ENCODE measurements at regions not wholly inside any gene's neighbourhood (a gene's known extent, or its start where the extent isn't known, plus 50 kb on each side); places are given as distances from the start of the nearest gene placed in this dataset.
"Not testable (repeated sequence)": the region's sequence is repeated elsewhere in the genome, so short reads cannot be mapped to it uniquely, and the experiment has no call there.

DNA sequence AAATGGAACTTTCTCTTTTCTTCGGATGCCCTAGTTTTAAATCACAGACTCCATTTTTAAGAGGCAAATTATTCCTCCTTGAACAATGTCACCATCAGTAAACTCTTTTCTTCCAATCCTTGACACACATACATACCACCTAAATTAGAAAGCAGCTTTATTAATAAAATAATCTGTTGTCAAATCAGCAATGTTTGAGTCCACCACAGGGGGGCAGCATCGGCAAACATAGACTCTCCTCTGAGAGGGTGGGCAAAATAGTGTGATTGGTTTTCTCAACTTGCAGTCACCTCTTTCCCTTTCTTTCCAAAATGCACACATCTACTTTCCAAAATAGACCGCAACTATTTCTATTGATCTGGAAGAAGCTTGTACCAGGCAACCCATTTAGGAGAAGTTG, 438.4 kb upstream of the OR4E1 start:
- peaks cover 7% of the 10 kb centered on the region for H3K27me3 Mint-ChIP-seq
- no peaks in the 10 kb centered on the region for H3K36me3 Mint-ChIP-seq (ENCODE audit: insufficient read depth)
- ATAC-seq (replicated peaks; ENCODE audit: extremely low read depth, poor library complexity, severe bottlenecking): no peak
- H3K27ac Mint-ChIP-seq (ENCODE audit: low read depth): no peak overlapping the region
- no peaks in the 10 kb centered on the region for H3K4me1 Mint-ChIP-seq
- H3K9me3 Mint-ChIP-seq: no peaks in the 10 kb centered on the region
- H3K4me3 Mint-ChIP-seq: peak overlapping the region; percentile 62
- peak in 1 of 2 donors; percentile 38 for DNase-seq (ENCODE audit: low spot score in 2 of 2)

DNA sequence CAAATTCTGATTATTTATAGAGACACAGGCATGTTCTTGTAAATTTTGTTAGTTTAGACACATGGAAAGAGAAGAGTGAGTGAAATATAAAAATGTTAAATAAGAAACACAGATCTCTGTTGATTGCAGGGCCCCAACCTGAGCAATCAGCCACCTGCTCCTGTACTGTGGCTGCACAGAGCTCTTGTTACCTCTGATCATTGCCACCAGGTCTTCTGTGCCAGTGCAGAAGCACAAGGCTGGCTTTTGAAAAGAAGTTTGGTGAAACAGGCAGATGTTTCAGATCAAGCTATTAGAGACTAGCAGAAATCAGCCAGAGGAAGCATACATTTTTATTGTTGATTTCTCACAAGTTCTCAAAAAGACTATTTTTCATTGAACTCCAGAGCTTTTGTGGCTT, 434.1 kb upstream of the OR4E1 start:
- no peak for ATAC-seq (replicated peaks; ENCODE audit: extremely low read depth, poor library complexity, severe bottlenecking)
- H3K27me3 Mint-ChIP-seq: peaks cover 7% of the 10 kb centered on the region
- H3K4me3 Mint-ChIP-seq: no peak overlapping the region
- H3K4me1 Mint-ChIP-seq: no peaks in the 10 kb centered on the region
- no peaks in the 10 kb centered on the region for H3K36me3 Mint-ChIP-seq (ENCODE audit: insufficient read depth)
- H3K27ac Mint-ChIP-seq (ENCODE audit: low read depth): no peak overlapping the region
- H3K9me3 Mint-ChIP-seq: no peaks in the 10 kb centered on the region
- no peak for DNase-seq (ENCODE audit: low spot score in 2 of 2)

- ATAC-seq (replicated peaks; ENCODE audit: extremely low read depth, poor library complexity, severe bottlenecking) (no peak), DNase-seq (ENCODE audit: low spot score in 2 of 2) (no peak)
- Mint-ChIP-seq H3K27me3 (peaks cover under 1% of the 10 kb centered on the region), H3K36me3 (ENCODE audit: insufficient read depth) (no peaks in the 10 kb centered on the region), H3K4me1 (no peaks in the 10 kb centered on the region), H3K9me3 (no peaks in the 10 kb centered on the region), H3K27ac (ENCODE audit: low read depth) (peak overlapping the region; percentile 41), H3K4me3 (no peak overlapping the region)
Measured at GRCh38 chr14:22106700-22107697, 433.4 kb upstream of the OR4E1 start.

GRCh38 chr14:22105624-22106006, 432.0 kb upstream of the OR4E1 start:
- no peaks in the 10 kb centered on the region for H3K4me1 Mint-ChIP-seq
- H3K36me3 Mint-ChIP-seq (ENCODE audit: insufficient read depth): no peaks in the 10 kb centered on the region
- no peak for ATAC-seq (replicated peaks; ENCODE audit: extremely low read depth, poor library complexity, severe bottlenecking)
- H3K27me3 Mint-ChIP-seq: no peaks in the 10 kb centered on the region
- no peak overlapping the region for H3K27ac Mint-ChIP-seq (ENCODE audit: low read depth)
- H3K4me3 Mint-ChIP-seq: peak overlapping the region; percentile 40
- no peaks in the 10 kb centered on the region for H3K9me3 Mint-ChIP-seq
- no peak for DNase-seq (ENCODE audit: low spot score in 2 of 2)

DNA sequence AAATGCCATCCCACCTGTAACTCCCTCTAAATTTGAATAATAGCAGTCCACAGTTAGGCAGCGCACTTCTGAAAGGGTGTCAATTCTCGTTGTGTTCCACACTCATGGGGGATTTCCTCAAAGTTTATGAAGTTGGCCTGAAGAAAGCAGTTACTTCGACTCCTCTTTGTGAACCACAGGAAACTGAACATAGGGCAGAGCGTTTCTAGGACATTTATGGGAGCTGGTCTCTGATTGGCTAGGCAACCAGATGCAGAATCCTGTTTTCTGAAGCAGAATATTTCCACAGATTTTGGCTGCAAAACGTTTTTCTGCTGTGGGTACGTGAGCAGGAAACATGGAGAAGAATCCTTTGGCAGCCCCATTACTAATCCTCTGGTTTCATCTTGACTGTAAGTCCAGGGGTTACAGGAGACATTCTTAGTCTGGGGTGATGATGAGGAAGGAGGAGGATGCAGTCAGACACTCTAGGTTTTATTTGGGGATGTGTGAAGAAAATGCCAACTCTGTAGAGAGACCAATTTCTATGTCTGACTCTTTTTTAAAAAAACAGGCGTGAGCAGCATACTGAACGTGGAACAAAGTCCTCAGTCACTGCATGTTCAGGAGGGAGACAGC, 431.5 kb upstream of the OR4E1 start:
- Mint-ChIP-seq H3K9me3 (no peaks in the 10 kb centered on the region), H3K27me3 (no peaks in the 10 kb centered on the region), H3K4me3 (peak overlapping the region; percentile 40), H3K36me3 (ENCODE audit: insufficient read depth) (no peaks in the 10 kb centered on the region), H3K4me1 (no peaks in the 10 kb centered on the region), H3K27ac (ENCODE audit: low read depth) (no peak overlapping the region)
- DNase-seq (ENCODE audit: low spot score in 2 of 2) (no peak), ATAC-seq (replicated peaks; ENCODE audit: extremely low read depth, poor library complexity, severe bottlenecking) (no peak)

GRCh38 chr14:22100764-22101120, 427.1 kb upstream of the OR4E1 start:
- not testable (repeated sequence) for ATAC-seq (replicated peaks; ENCODE audit: extremely low read depth, poor library complexity, severe bottlenecking); H3K9me3 Mint-ChIP-seq; DNase-seq (ENCODE audit: low spot score in 2 of 2); H3K36me3 Mint-ChIP-seq (ENCODE audit: insufficient read depth); H3K4me3 Mint-ChIP-seq; H3K27ac Mint-ChIP-seq (ENCODE audit: low read depth); H3K4me1 Mint-ChIP-seq; H3K27me3 Mint-ChIP-seq

DNA sequence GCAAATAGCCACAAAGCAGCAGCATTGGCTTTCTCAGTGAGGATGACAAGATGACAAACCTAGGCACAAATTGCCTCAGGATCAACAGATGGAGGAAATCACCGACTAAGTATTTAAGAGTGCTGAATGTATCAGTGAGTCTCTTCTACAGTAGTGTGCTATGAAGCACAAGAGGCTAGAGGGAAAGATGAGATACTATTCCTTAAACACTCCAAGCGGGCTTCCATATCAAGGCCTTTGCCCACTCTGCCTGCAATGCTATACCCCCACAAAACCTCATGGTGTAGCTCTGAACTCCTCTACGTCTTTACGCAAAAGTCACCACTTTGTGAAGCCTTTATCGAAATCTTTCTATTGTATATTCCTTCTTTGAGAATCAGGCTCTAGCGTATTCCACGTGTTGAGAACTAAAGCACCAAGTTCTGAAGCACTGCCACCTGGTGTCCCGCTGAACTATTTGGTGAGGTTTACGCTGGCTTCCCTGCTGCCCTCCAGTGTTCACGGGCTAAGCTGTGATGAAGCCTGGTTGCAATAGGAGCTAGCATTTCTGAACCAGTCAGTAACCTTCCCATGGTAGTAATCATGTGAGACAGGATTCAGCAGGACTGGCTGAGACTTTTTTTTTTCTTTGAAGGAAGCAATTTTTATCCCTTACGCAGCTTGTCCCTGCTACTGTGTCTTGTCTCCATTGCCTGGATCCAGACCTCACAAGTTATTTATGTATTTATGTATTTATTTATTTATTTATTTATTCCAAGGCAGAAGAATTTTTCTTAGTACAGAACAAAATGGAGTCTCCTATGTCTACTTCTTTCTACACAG, 426.5 kb upstream of the OR4E1 start:
- Mint-ChIP-seq H3K4me3 (no peak overlapping the region), H3K4me1 (peaks cover 6% of the 10 kb centered on the region)

DNA sequence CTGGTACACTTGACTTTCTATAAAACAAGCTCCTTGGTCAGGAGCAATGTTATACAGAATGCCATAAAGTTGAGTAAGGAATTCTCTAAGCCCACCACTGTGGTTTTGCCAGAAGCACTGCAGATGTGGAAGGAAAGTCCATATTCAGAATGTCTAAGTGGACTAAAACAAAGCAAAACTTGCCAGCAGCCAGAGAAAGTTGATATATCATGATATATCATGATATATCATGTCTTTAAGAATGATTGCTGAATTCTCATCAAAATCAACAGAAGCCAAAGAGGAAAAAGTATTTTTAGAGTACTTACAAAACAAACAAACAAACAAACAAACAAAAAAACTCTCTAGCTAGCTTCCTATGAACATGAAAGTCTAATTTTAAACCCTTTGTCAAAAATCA, 424.8 kb upstream of the OR4E1 start:
- Mint-ChIP-seq H3K4me3 (no peak overlapping the region), H3K4me1 (peaks cover 6% of the 10 kb centered on the region), H3K36me3 (ENCODE audit: insufficient read depth) (no peaks in the 10 kb centered on the region), H3K27ac (ENCODE audit: low read depth) (no peak overlapping the region), H3K27me3 (no peaks in the 10 kb centered on the region), H3K9me3 (no peaks in the 10 kb centered on the region)
- no peak for ATAC-seq (replicated peaks; ENCODE audit: extremely low read depth, poor library complexity, severe bottlenecking)
- no peak for DNase-seq (ENCODE audit: low spot score in 2 of 2)

More for the DNA sequence above, 426.5 kb upstream of the OR4E1 start:
- Mint-ChIP-seq H3K9me3 (no peaks in the 10 kb centered on the region), H3K27me3 (no peaks in the 10 kb centered on the region), H3K36me3 (ENCODE audit: insufficient read depth) (no peaks in the 10 kb centered on the region), H3K27ac (ENCODE audit: low read depth) (no peak overlapping the region)
- DNase-seq (ENCODE audit: low spot score in 2 of 2) (peak; percentile 13 to 16), ATAC-seq (replicated peaks; ENCODE audit: extremely low read depth, poor library complexity, severe bottlenecking) (peak; percentile 82)

- no peaks in the 10 kb centered on the region for H3K36me3 Mint-ChIP-seq (ENCODE audit: insufficient read depth)
- H3K27me3 Mint-ChIP-seq: no peaks in the 10 kb centered on the region
- no peak overlapping the region for H3K4me3 Mint-ChIP-seq
- no peak for DNase-seq (ENCODE audit: low spot score in 2 of 2)
- no peaks in the 10 kb centered on the region for H3K9me3 Mint-ChIP-seq
- H3K27ac Mint-ChIP-seq (ENCODE audit: low read depth): no peak overlapping the region
- H3K4me1 Mint-ChIP-seq: peaks cover 6% of the 10 kb centered on the region
- ATAC-seq (replicated peaks; ENCODE audit: extremely low read depth, poor library complexity, severe bottlenecking): no peak
Measured at GRCh38 chr14:22097586-22098292, 424.1 kb upstream of the OR4E1 start.

DNA sequence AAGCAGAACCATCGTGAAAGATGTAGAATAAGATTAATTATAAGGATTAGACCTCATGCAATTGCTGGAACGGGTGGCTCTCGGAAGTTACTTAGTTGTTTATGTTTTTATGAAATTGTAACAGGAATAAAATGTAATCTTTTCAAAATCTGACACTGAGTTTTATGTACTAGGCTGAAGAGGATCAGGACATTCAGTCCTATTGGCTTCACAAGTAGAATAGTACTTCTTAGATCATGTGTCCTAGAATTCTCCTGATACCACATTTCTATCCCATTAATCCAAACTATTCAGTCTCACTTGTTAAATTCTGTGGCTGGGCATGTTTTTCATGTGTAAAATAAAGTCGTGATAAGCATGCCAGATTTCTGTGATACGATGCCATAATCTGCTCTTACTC, 423.5 kb upstream of the OR4E1 start:
- no peak overlapping the region for H3K4me3 Mint-ChIP-seq
- DNase-seq (ENCODE audit: low spot score in 2 of 2): no peak
- H3K9me3 Mint-ChIP-seq: no peaks in the 10 kb centered on the region
- no peak overlapping the region for H3K27ac Mint-ChIP-seq (ENCODE audit: low read depth)
- ATAC-seq (replicated peaks; ENCODE audit: extremely low read depth, poor library complexity, severe bottlenecking): no peak
- peaks cover 6% of the 10 kb centered on the region for H3K4me1 Mint-ChIP-seq
- no peaks in the 10 kb centered on the region for H3K36me3 Mint-ChIP-seq (ENCODE audit: insufficient read depth)
- H3K27me3 Mint-ChIP-seq: no peaks in the 10 kb centered on the region

GRCh38 chr14:22096514-22096895, 422.9 kb upstream of the OR4E1 start:
- DNase-seq (ENCODE audit: low spot score in 2 of 2): no peak
- H3K27ac Mint-ChIP-seq (ENCODE audit: low read depth): no peak overlapping the region
- no peaks in the 10 kb centered on the region for H3K9me3 Mint-ChIP-seq
- peaks cover 6% of the 10 kb centered on the region for H3K4me1 Mint-ChIP-seq
- H3K4me3 Mint-ChIP-seq: peak overlapping the region; percentile 29
- ATAC-seq (replicated peaks; ENCODE audit: extremely low read depth, poor library complexity, severe bottlenecking): peak; percentile 43
- H3K27me3 Mint-ChIP-seq: no peaks in the 10 kb centered on the region
- H3K36me3 Mint-ChIP-seq (ENCODE audit: insufficient read depth): no peaks in the 10 kb centered on the region

GRCh38 chr14:22095860-22096513, 422.4 kb upstream of the OR4E1 start:
- DNase-seq (ENCODE audit: low spot score in 2 of 2): no peak
- H3K9me3 Mint-ChIP-seq: no peaks in the 10 kb centered on the region
- no peaks in the 10 kb centered on the region for H3K36me3 Mint-ChIP-seq (ENCODE audit: insufficient read depth)
- peaks cover 6% of the 10 kb centered on the region for H3K4me1 Mint-ChIP-seq
- no peak overlapping the region for H3K27ac Mint-ChIP-seq (ENCODE audit: low read depth)
- ATAC-seq (replicated peaks; ENCODE audit: extremely low read depth, poor library complexity, severe bottlenecking): no peak
- H3K4me3 Mint-ChIP-seq: peak overlapping the region; percentile 29
- H3K27me3 Mint-ChIP-seq: no peaks in the 10 kb centered on the region

All from central memory CD8-positive, alpha-beta T cell (primary cell).